ENCODE measurements at regions not wholly inside any gene's neighbourhood (a gene's known extent, or its start where the extent isn't known, plus 50 kb on each side); places are given as distances from the start of the nearest gene placed in this dataset.

DNA sequence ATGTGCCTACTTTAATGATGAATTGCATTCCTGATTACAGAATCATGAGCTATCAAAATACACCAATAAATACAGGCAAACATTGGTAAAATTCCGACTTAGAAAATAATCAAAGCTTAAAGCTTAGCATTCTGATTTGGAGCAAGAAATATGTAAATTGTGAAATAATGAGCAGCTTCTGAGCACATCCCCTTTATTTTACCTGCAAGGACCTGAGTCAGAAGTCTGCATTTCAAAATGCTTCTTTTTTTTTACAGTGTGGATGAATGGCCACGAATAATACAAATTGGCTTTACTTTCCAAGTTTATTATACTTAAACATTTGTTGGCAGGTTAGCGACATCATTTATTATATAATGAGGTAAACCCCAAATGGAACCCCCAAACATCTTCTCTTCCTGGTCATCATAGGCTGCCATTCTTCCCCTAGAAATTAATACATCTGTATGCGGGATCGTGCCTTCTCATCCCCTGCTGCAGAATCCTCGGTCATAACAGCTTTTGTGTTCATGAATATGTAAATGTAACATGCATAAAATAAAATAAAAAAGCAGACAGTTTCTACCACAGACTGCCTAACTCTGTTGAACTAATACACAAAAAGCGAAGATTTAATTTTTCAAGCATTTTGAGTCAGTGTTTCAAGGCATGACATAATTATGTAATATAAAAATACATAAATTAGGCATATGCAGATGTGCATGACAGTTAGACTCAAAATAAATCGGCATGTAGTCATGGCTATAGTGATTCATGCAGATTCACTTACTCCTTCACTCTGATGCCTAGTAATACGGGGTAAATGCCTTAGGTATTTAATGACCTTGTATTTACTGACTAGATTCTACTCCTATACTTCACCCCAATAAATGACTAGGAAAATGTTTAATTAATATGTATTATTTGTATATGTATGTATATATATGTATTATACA, 339.7 kb downstream of the USP25 start:
- DNase-seq (ENCODE audit: low spot score): no peak
- H3K9me3 Mint-ChIP-seq: no peaks in the 10 kb centered on the region
- H3K36me3 Mint-ChIP-seq (ENCODE audit: low read depth): no peaks in the 10 kb centered on the region
- H3K27ac Mint-ChIP-seq: no peak overlapping the region
- intact Hi-C loops (cut with micrococcal nuclease): no loop called here
- H3K4me1 Mint-ChIP-seq (ENCODE audit: low read depth): no peaks in the 10 kb centered on the region
- no peak overlapping the region for H3K4me3 Mint-ChIP-seq
- H3K27me3 Mint-ChIP-seq (ENCODE audit: insufficient read depth): no peaks in the 10 kb centered on the region

DNA sequence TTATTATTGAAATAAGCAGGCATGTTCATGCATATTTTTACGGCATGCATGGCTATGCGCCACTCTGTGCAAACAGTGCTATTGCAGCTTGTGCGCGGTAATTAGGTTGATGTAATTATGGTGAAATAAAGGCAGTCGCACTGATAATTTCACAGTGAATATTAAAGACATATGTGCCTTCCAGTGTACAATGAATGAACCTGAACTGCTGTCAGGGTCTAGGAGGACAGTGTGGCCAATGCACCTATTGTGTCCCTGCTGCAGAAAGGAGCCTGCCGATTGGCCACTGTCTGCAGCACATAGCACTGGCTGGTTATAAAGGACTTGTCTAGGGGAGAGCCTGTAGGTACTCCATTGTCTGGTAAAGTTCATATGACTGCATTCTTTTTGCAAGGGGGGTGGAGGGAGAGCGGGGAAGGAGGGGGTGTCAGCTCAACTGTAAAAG, 340.4 kb downstream of the USP25 start:
- Mint-ChIP-seq H3K27me3 (ENCODE audit: insufficient read depth) (no peaks in the 10 kb centered on the region), H3K4me3 (no peak overlapping the region), H3K4me1 (ENCODE audit: low read depth) (no peaks in the 10 kb centered on the region), H3K9me3 (no peaks in the 10 kb centered on the region), H3K27ac (no peak overlapping the region), H3K36me3 (ENCODE audit: low read depth) (no peaks in the 10 kb centered on the region)
- DNase-seq (ENCODE audit: low spot score): no peak
- intact Hi-C loops (cut with micrococcal nuclease): no loop called here

DNA sequence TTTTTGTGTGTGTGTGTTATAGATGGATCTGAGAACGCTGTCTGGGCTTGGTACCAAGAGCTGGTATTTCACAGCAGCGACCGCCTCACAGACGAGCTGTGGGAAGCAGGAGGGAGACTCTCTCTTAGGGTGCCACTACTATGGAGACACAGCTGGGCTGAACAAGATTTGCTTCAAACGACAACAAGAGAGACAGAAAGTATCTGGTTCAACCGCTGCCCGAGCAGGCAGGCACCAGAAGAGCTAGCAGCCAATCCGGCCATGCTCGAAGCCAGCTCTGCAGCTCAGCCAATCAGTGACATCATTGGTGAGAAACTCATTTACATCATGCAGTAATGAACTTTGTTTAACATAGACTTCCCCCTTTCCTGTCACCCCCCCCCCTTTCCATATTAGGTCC, 341.3 kb downstream of the USP25 start:
- no peak for DNase-seq (ENCODE audit: low spot score)
- H3K4me3 Mint-ChIP-seq: no peak overlapping the region
- H3K36me3 Mint-ChIP-seq (ENCODE audit: low read depth): no peaks in the 10 kb centered on the region
- no peaks in the 10 kb centered on the region for H3K4me1 Mint-ChIP-seq (ENCODE audit: low read depth)
- H3K27me3 Mint-ChIP-seq (ENCODE audit: insufficient read depth): no peaks in the 10 kb centered on the region
- H3K27ac Mint-ChIP-seq: no peak overlapping the region
- H3K9me3 Mint-ChIP-seq: no peaks in the 10 kb centered on the region
- intact Hi-C loops (cut with micrococcal nuclease): no loop called here

DNA sequence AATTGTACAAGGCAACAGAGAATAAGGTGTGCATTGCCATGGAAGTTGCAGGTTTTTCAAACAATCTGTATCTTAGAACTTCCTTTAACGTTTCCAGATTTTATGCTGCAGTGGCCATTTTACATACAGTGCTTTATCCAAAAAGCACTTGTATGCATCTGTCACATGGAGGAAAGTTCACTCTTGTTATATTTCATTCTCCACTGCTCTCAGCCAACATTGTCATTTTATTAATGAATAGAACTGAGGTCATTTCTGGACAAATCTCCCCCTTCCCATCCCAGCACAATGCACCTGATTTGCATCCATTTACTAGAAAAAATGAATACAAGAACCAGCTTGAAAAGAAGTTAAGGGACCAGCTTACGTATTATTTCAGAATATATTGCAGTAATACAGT, 342.0 kb downstream of the USP25 start:
- no peaks in the 10 kb centered on the region for H3K4me1 Mint-ChIP-seq (ENCODE audit: low read depth)
- intact Hi-C loops (cut with micrococcal nuclease): no loop called here

DNA sequence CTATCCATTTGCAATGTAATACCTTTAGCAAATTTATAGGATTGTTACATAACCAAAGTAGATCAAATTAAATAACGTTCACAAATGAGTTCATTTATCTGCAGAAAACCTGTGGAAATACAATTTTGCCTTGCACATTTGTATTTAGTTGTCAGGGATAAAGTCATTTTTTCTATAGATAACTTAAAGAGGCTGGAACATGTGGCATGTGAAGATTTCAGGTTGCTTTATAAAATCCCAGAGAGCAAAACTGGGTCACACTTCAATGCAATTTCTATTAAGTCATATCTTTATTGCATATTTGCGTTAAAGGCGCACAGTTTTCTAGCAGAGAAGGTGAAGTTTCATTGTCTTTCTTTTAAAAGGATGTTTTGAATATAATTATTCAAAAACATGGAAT, 342.4 kb downstream of the USP25 start:
- DNase-seq (ENCODE audit: low spot score): no peak
- no peaks in the 10 kb centered on the region for H3K27me3 Mint-ChIP-seq (ENCODE audit: insufficient read depth)
- no peaks in the 10 kb centered on the region for H3K4me1 Mint-ChIP-seq (ENCODE audit: low read depth)
- intact Hi-C loops (cut with micrococcal nuclease): no loop called here
- H3K9me3 Mint-ChIP-seq: no peaks in the 10 kb centered on the region
- H3K36me3 Mint-ChIP-seq (ENCODE audit: low read depth): no peaks in the 10 kb centered on the region
- H3K27ac Mint-ChIP-seq: no peak overlapping the region
- no peak overlapping the region for H3K4me3 Mint-ChIP-seq

More for the DNA sequence above, 342.0 kb downstream of the USP25 start:
- Mint-ChIP-seq H3K36me3 (ENCODE audit: low read depth) (no peaks in the 10 kb centered on the region), H3K4me3 (no peak overlapping the region), H3K27me3 (ENCODE audit: insufficient read depth) (no peaks in the 10 kb centered on the region), H3K27ac (no peak overlapping the region), H3K9me3 (no peaks in the 10 kb centered on the region)
- no peak for DNase-seq (ENCODE audit: low spot score)

DNA sequence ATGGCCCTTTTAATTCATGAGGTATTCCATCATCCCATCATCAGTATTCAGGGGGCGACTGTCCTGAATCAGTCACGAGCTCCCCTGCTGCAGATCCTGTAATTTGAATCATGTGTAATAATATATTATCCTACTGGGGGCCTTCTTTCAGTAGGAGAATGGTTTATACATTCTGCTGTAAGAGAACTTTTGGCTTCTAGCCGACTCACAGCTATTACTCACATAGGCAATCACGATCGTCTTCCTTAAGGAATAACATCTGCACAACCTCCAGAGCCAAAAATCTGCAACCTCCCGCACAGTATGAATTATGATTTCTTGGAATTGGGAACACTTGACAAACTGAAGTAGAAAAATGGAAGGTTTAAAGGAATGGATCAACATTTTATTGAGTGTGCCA, 343.0 kb downstream of the USP25 start:
- Mint-ChIP-seq H3K36me3 (ENCODE audit: low read depth) (no peaks in the 10 kb centered on the region), H3K4me3 (no peak overlapping the region), H3K4me1 (ENCODE audit: low read depth) (no peaks in the 10 kb centered on the region), H3K27me3 (ENCODE audit: insufficient read depth) (no peaks in the 10 kb centered on the region), H3K27ac (no peak overlapping the region), H3K9me3 (no peaks in the 10 kb centered on the region)
- intact Hi-C loops (cut with micrococcal nuclease): no loop called here
- DNase-seq (ENCODE audit: low spot score): no peak

DNA sequence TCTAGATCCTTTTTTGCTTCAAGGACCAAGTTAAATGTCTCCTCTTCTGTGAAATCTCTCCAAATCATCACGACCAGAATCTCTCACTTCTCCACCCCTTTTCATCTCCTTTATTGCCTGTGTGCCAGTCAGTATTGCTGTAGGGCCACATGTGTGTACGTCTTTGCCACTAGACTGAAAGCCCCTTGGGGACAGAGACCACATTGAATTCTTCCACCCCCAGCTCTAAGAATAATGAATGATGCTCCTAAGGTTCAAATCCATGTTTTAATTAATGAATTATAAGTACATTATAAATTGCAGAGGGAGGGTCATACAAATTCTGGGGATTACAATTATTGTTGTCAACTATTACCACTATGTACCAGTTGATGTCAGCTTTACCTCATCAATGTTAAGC, 343.8 kb downstream of the USP25 start:
- Mint-ChIP-seq H3K9me3 (no peaks in the 10 kb centered on the region), H3K4me1 (ENCODE audit: low read depth) (no peaks in the 10 kb centered on the region), H3K27ac (no peak overlapping the region), H3K36me3 (ENCODE audit: low read depth) (no peaks in the 10 kb centered on the region), H3K4me3 (no peak overlapping the region), H3K27me3 (ENCODE audit: insufficient read depth) (no peaks in the 10 kb centered on the region)
- intact Hi-C loops (cut with micrococcal nuclease): no loop called here
- no peak for DNase-seq (ENCODE audit: low spot score)

DNA sequence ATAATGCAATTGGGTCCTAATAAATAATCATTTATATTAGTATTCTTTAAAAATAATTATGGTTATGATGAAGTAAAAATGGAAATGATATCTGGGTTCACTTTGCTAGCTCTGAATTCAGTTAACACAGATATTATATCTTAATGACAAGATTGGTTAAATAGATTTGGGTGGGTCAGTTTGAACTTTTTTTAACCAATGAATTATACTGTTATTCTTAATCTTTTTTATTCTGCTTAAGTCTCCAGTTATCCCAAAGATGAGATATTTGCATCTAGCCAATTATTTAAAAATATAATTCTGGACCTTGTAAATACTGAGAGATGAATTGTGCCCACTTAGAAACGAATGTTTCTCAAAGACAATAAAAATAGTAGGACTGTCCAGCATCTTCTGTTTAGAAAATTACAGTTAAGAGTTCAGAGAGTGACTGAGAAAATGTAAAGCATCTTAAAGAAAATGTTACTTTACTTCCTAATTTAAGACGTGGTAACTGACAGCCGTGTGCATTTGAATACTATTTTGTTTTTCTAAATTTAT, 345.2 kb downstream of the USP25 start:
- Mint-ChIP-seq H3K4me1 (ENCODE audit: low read depth) (no peaks in the 10 kb centered on the region), H3K27ac (no peak overlapping the region), H3K4me3 (no peak overlapping the region), H3K27me3 (ENCODE audit: insufficient read depth) (no peaks in the 10 kb centered on the region), H3K9me3 (no peaks in the 10 kb centered on the region), H3K36me3 (ENCODE audit: low read depth) (no peaks in the 10 kb centered on the region)
- DNase-seq (ENCODE audit: low spot score): no peak
- intact Hi-C loops (cut with micrococcal nuclease): no loop called here

DNA sequence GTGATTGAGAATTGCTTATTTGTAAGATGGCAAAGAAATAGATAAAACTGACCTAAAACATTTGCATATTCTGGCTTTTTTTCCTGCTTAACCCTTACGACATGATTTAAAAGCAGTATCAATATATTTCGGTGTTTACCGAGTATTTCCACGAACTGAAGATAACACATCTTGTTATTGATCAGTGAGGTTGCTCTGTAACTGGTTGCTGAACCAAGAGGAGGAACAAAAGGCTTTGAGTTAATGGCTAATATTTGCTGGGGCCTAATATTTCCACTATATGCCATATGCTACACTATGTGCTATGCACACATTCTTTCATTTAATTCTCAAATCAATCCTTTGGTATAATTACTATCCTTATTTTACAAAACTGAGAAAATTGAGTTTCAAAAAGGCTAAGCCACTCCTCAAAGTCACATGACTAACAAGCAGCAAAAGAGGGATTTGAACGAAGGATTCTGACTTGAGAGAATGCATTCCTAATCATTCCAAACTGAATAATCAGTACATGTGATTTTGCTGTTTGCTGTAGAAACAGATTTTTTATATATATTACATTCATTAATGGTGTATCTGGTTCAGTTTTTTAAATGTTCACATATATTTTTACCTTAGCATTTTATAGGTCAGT, 346.0 kb downstream of the USP25 start:
- intact Hi-C loops (cut with micrococcal nuclease): no loop called here
- H3K27ac Mint-ChIP-seq: no peak overlapping the region
- H3K4me3 Mint-ChIP-seq: no peak overlapping the region
- no peaks in the 10 kb centered on the region for H3K4me1 Mint-ChIP-seq (ENCODE audit: low read depth)
- H3K27me3 Mint-ChIP-seq (ENCODE audit: insufficient read depth): no peaks in the 10 kb centered on the region
- no peaks in the 10 kb centered on the region for H3K9me3 Mint-ChIP-seq
- DNase-seq (ENCODE audit: low spot score): no peak
- no peaks in the 10 kb centered on the region for H3K36me3 Mint-ChIP-seq (ENCODE audit: low read depth)

DNA sequence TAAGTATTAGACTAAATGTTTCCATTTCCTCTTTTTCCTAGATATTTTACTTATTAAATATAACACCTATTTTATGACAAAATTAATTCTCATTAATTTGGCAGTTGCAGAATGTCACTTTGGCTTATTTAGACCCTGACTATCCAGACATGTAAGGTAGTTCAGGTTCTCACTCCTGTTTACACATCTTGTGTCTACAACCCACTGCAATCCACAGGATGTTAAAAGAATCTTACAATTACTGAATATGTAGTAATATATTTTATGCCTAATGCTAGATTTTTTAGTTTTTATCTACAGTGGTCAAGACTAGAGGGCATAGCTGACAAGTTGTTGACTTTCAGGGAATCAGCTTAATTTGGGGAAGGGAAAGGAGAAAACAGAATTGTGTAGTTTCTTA, 346.7 kb downstream of the USP25 start:
- DNase-seq (ENCODE audit: low spot score): no peak
- no peak overlapping the region for H3K27ac Mint-ChIP-seq
- no peaks in the 10 kb centered on the region for H3K27me3 Mint-ChIP-seq (ENCODE audit: insufficient read depth)
- H3K9me3 Mint-ChIP-seq: no peaks in the 10 kb centered on the region
- intact Hi-C loops (cut with micrococcal nuclease): no loop called here
- no peaks in the 10 kb centered on the region for H3K36me3 Mint-ChIP-seq (ENCODE audit: low read depth)
- no peaks in the 10 kb centered on the region for H3K4me1 Mint-ChIP-seq (ENCODE audit: low read depth)
- no peak overlapping the region for H3K4me3 Mint-ChIP-seq

DNA sequence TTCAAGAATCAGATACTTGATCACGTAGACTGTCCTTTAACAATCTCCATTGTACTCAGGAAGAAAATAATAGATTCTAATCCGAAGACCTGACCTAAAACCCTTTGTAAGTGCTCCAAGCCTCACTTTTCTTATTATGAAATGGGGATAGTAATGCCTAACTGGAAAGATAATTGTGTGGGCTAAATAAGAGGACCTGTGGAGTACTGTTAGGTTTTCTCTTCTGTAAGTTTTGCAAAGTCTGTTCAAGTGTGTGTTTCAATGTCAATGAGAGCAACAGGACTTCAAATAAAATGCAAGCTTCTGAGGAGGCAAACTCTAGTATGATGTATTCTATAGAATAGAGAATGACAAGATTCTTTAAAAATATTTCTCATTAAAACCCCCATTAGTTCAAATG, 348.6 kb downstream of the USP25 start:
- no peak overlapping the region for H3K4me3 Mint-ChIP-seq
- no peak overlapping the region for H3K27ac Mint-ChIP-seq
- no peak for DNase-seq (ENCODE audit: low spot score)
- H3K9me3 Mint-ChIP-seq: no peaks in the 10 kb centered on the region
- no peaks in the 10 kb centered on the region for H3K36me3 Mint-ChIP-seq (ENCODE audit: low read depth)
- intact Hi-C loops (cut with micrococcal nuclease): no loop called here
- no peaks in the 10 kb centered on the region for H3K4me1 Mint-ChIP-seq (ENCODE audit: low read depth)
- H3K27me3 Mint-ChIP-seq (ENCODE audit: insufficient read depth): no peaks in the 10 kb centered on the region

DNA sequence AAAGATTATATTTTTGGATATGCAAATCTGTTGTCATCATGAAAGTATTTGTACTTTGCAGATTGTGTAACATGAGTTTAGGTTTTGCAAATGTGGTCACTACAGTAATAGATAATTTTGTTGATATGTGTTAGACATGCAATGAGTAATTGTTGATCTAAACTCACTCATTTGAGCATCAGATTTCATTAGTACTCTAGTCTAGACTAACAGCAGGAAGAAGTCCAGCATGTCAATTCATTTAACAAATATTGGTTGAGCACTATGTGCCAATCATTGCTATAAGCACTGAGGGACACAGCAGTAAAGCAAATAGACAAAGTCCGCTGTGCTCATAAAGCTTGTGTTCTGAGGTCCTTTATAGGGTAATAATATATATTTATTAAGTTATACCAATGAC, 350.0 kb downstream of the USP25 start:
- H3K27me3 Mint-ChIP-seq (ENCODE audit: insufficient read depth): no peaks in the 10 kb centered on the region
- H3K36me3 Mint-ChIP-seq (ENCODE audit: low read depth): no peaks in the 10 kb centered on the region
- intact Hi-C loops (cut with micrococcal nuclease): no loop called here

DNA sequence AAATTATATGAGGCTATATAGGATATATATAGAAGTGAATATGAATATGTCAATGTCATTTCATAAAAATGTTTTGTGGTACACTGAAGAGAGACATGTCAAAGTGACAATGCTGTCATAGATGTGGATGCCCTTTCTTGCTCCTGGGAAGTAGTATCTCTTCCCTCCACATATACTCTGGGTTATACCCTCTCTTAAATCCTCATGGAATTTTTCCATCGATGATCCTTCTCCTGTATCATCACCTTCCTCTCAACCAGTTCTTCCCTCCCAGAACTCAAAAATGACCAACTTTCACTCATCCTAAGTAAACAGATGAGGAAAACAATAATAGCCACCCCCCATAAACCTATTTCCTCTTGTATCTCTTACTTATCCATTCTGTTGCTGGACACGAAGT, 351.5 kb downstream of the USP25 start:
- no peak overlapping the region for H3K27ac Mint-ChIP-seq
- no peaks in the 10 kb centered on the region for H3K27me3 Mint-ChIP-seq (ENCODE audit: insufficient read depth)
- H3K36me3 Mint-ChIP-seq (ENCODE audit: low read depth): no peaks in the 10 kb centered on the region
- intact Hi-C loops (cut with micrococcal nuclease): no loop called here
- H3K9me3 Mint-ChIP-seq: no peaks in the 10 kb centered on the region
- H3K4me1 Mint-ChIP-seq (ENCODE audit: low read depth): no peaks in the 10 kb centered on the region
- H3K4me3 Mint-ChIP-seq: no peak overlapping the region
- DNase-seq (ENCODE audit: low spot score): no peak

More for the DNA sequence above, 350.0 kb downstream of the USP25 start:
- Mint-ChIP-seq H3K4me3 (no peak overlapping the region), H3K27ac (no peak overlapping the region), H3K9me3 (no peaks in the 10 kb centered on the region), H3K4me1 (ENCODE audit: low read depth) (no peaks in the 10 kb centered on the region)
- DNase-seq (ENCODE audit: low spot score): no peak

Data from activated T-helper 1 cell treated with anti-CD3 and anti-CD28 coated beads, Interleukin-12 subunit alpha, Interleukin-12 subunit beta, Interleukin-2, Interleukin-4 antibody, amounts not matched to agents 30 ng/mL and 10 ng/mL and 1 ng/mL, durations not matched to agents 14 hours and 24 hours and 36 hours (primary cell).